H1 (cell line): ENCODE measurements at regions not wholly inside any gene's neighbourhood (a gene's known extent, or its start where the extent isn't known, plus 50 kb on each side); places are given as distances from the start of the nearest gene placed in this dataset.

ENCODE experiments used
- EZH2 ChIP-seq: fragments of 200-600 bp; sonication (generic); IDR thresholded peaks from 2 replicates; pipeline ENCODE4 v1.7.1; 2012; ENCODE audit warnings: low read depth, mild to moderate bottlenecking, moderate library complexity, low read length, inconsistent platforms; ENCODE audit not compliant: severe bottlenecking
- SP1 ChIP-seq: IDR thresholded peaks from 2 replicates; pipeline ENCODE4 v1.6.1; 2011; ENCODE audit warnings: low read depth, low read length
- SP2 ChIP-seq: IDR thresholded peaks from 2 replicates; pipeline ENCODE4 v1.6.1; 2012; ENCODE audit warnings: mild to moderate bottlenecking, low read length, inconsistent platforms
- TAF7 ChIP-seq: optimal IDR thresholded peaks from 2 replicates; pipeline ENCODE3; 2011; ENCODE audit warnings: low read depth, mild to moderate bottlenecking, inconsistent platforms, low read length, moderate library complexity, borderline replicate concordance

GRCh38 chr6:50965495-50965894 is 146.8 kb downstream of the TFAP2B start (continued):
- TF ChIP-seq SP2: no peak
- TF ChIP-seq EZH2: no peak
- TF ChIP-seq TAF7: no peak
- no peak for TF ChIP-seq SP1
